Ovary (tissue), 3 donors: ENCODE measurements at regions not wholly inside any gene's neighbourhood (a gene's known extent, or its start where the extent isn't known, plus 50 kb on each side); places are given as distances from the start of the nearest gene placed in this dataset.

ENCODE experiments used
- CTCF ChIP-seq, 3 donors: fragments of 450-650 bp in 2 of 3; fragments of 200-600 bp in 1 of 3; IDR thresholded peaks; one replicate each; pipeline versions ENCODE4 v1.5.1 to v1.8.0; 2016 to 2022; ENCODE audit warnings: antibody characterized with exemption in 3 of 3, mild to moderate bottlenecking in 1 of 3
- EP300 ChIP-seq: sonication (generic); formaldehyde crosslinking; IDR thresholded peaks from one replicate; pipeline ENCODE4 v1.6.1; 2017; ENCODE audit warnings: antibody characterized with exemption
- POLR2A ChIP-seq: fragments of 450-650 bp; IDR thresholded peaks from one replicate; pipeline ENCODE4 v1.6.1; 2017; ENCODE audit warnings: antibody characterized with exemption, mild to moderate bottlenecking, moderate library complexity
- donor health status: DM: no; HTN: no; CAD: no.

GRCh38 chr13:34108410-34108809 lies 290.5 kb downstream of the RFC3 start:
- TF ChIP-seq EP300 (no peak), CTCF (IDR thresholded peaks at IDR 0.05) (no peak), POLR2A (no peak)
